OCI-LY3 (cell line): ENCODE measurements at regions not wholly inside any gene's neighbourhood (a gene's known extent, or its start where the extent isn't known, plus 50 kb on each side); places are given as distances from the start of the nearest gene placed in this dataset.

Experiments used
- EZH2phosphoT487 ChIP-seq: fragments of 200-600 bp; shearing (Covaris generic); IDR thresholded peaks from 2 replicates; pipeline ENCODE4 v1.6.1; 2018; ENCODE audit warnings: antibody characterized with exemption, mixed run types, low read depth
- TF ChIP-seq, protein P1 (sequence below): fragments of 200-600, 300-600 bp; sonication (generic); IDR thresholded peaks from 2 replicates; pipeline ENCODE4 v1.5.1; 2014; ENCODE audit warnings: antibody characterized with exemption, low read length, low read depth

- TF ChIP-seq, protein P1, sequence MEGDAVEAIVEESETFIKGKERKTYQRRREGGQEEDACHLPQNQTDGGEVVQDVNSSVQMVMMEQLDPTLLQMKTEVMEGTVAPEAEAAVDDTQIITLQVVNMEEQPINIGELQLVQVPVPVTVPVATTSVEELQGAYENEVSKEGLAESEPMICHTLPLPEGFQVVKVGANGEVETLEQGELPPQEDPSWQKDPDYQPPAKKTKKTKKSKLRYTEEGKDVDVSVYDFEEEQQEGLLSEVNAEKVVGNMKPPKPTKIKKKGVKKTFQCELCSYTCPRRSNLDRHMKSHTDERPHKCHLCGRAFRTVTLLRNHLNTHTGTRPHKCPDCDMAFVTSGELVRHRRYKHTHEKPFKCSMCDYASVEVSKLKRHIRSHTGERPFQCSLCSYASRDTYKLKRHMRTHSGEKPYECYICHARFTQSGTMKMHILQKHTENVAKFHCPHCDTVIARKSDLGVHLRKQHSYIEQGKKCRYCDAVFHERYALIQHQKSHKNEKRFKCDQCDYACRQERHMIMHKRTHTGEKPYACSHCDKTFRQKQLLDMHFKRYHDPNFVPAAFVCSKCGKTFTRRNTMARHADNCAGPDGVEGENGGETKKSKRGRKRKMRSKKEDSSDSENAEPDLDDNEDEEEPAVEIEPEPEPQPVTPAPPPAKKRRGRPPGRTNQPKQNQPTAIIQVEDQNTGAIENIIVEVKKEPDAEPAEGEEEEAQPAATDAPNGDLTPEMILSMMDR = no peak
- no peak for TF ChIP-seq EZH2phosphoT487
These were observed 458.3 kb upstream of the LCORL start for GRCh38 chr4:18479825-18480224.
